ENCODE measurements at regions not wholly inside any gene's neighbourhood (a gene's known extent, or its start where the extent isn't known, plus 50 kb on each side); places are given as distances from the start of the nearest gene placed in this dataset.

DNA sequence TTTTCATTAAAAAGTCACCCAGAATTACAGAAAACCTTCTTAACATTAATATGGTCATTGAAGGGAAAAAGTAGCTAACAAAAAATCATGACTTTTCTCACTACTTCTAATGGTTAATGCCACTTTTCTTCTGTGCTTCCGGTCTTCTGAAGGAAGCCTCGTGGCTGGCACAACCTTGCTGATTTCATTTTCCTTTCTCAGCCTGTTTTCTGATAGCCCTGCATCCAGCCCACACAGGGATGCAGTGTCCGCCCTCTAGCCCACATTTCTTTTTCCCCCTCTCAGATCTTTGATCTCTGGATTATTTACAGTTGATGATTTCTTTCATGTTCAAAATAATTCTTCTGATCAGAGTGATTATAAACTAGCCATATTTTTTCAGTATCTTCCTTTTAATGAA is 655.4 kb upstream of the EPHA7 start:
- no peak for TF ChIP-seq ZNF749 (CRISPR knock-in tag; IDR thresholded peaks at IDR 0.05; ENCODE audit: borderline replicate concordance)
- TF ChIP-seq RORA (CRISPR knock-in tag; IDR thresholded peaks at IDR 0.05), result no peak
- TF ChIP-seq GFI1 (CRISPR knock-in tag; IDR thresholded peaks at IDR 0.05; ENCODE audit: borderline replicate concordance), result no peak
- TF ChIP-seq KLF9 (CRISPR knock-in tag; IDR thresholded peaks at IDR 0.05; ENCODE audit: low read depth), result no peak

Data from HepG2 (cell line).